Glutamatergic neuron (in vitro differentiated cells): ENCODE measurements at regions not wholly inside any gene's neighbourhood (a gene's known extent, or its start where the extent isn't known, plus 50 kb on each side); places are given as distances from the start of the nearest gene placed in this dataset.

Experiments
- DNase-seq: peaks from one replicate; pipeline ENCODE4 v3.0.0; 2022
- H3K27ac Mint-ChIP-seq: one replicate; pipeline ENCODE4 v1.8.0; 2020; ENCODE audit warnings: mild to moderate bottlenecking, mixed read lengths, inconsistent platforms; ENCODE audit not compliant: unreplicated experiment
- H3K27me3 Mint-ChIP-seq: one replicate; pipeline ENCODE4 v1.8.0; 2020; ENCODE audit warnings: mild to moderate bottlenecking, moderate library complexity, mixed read lengths, inconsistent platforms; ENCODE audit not compliant: unreplicated experiment
- H3K36me3 Mint-ChIP-seq: one replicate; pipeline ENCODE4 v1.8.0; 2020; ENCODE audit warnings: mild to moderate bottlenecking, mixed read lengths, inconsistent platforms; ENCODE audit not compliant: unreplicated experiment
- H3K4me1 Mint-ChIP-seq: one replicate; pipeline ENCODE4 v1.8.0; 2020; ENCODE audit warnings: mild to moderate bottlenecking, low read depth, mixed read lengths, inconsistent platforms; ENCODE audit not compliant: unreplicated experiment
- H3K4me3 Mint-ChIP-seq: one replicate; pipeline ENCODE4 v1.8.0; 2020; ENCODE audit warnings: mild to moderate bottlenecking, mixed read lengths, inconsistent platforms; ENCODE audit not compliant: unreplicated experiment
- H3K9me3 Mint-ChIP-seq: one replicate; pipeline ENCODE4 v1.8.0; 2020; ENCODE audit warnings: mild to moderate bottlenecking, moderate library complexity, mixed read lengths, inconsistent platforms; ENCODE audit not compliant: unreplicated experiment
- CTCF ChIP-seq: fragments of 200-600 bp; sonication (generic); IDR thresholded peaks from one replicate; pipeline ENCODE4 v1.5.0; 2021; ENCODE audit not compliant: partially characterized antibody, unreplicated experiment

GRCh38 chr7:54080525-54080924, 461.6 kb upstream of the VSTM2A start:
- Mint-ChIP-seq H3K27me3 (no peaks in the 10 kb centered on the region), H3K9me3 (no peaks in the 10 kb centered on the region), H3K4me1 (no peaks in the 10 kb centered on the region), H3K36me3 (no peaks in the 10 kb centered on the region), H3K27ac (no peak overlapping the region), H3K4me3 (no peak overlapping the region)
- no peak for DNase-seq
- no peak for TF ChIP-seq CTCF

GRCh38 chr7:54080971-54081370, 461.2 kb upstream of the VSTM2A start:
- no peaks in the 10 kb centered on the region for H3K27me3 Mint-ChIP-seq
- no peak for TF ChIP-seq CTCF

GRCh38 chr7:54084340-54084739, 457.8 kb upstream of the VSTM2A start:
- no peak for TF ChIP-seq CTCF
- no peaks in the 10 kb centered on the region for H3K27me3 Mint-ChIP-seq
- no peak overlapping the region for H3K27ac Mint-ChIP-seq
- H3K4me3 Mint-ChIP-seq = no peak overlapping the region
- no peaks in the 10 kb centered on the region for H3K4me1 Mint-ChIP-seq
- no peaks in the 10 kb centered on the region for H3K36me3 Mint-ChIP-seq
- no peak for DNase-seq
- no peaks in the 10 kb centered on the region for H3K9me3 Mint-ChIP-seq

More at GRCh38 chr7:54080971-54081370, 461.2 kb upstream of the VSTM2A start:
- Mint-ChIP-seq H3K27ac (no peak overlapping the region), H3K4me3 (no peak overlapping the region), H3K4me1 (no peaks in the 10 kb centered on the region), H3K9me3 (no peaks in the 10 kb centered on the region), H3K36me3 (no peaks in the 10 kb centered on the region)
- DNase-seq = no peak

- Mint-ChIP-seq H3K27ac (no peak overlapping the region), H3K4me3 (no peak overlapping the region), H3K4me1 (no peaks in the 10 kb centered on the region), H3K27me3 (no peaks in the 10 kb centered on the region), H3K36me3 (no peaks in the 10 kb centered on the region), H3K9me3 (no peaks in the 10 kb centered on the region)
- no peak for DNase-seq
- TF ChIP-seq CTCF = no peak
These were observed 451.4 kb upstream of the VSTM2A start for GRCh38 chr7:54090652-54091213.

- no peak for TF ChIP-seq CTCF
- no peak for DNase-seq
- Mint-ChIP-seq H3K27me3 (no peaks in the 10 kb centered on the region), H3K36me3 (no peaks in the 10 kb centered on the region), H3K4me3 (no peak overlapping the region), H3K4me1 (no peaks in the 10 kb centered on the region), H3K27ac (no peak overlapping the region), H3K9me3 (no peaks in the 10 kb centered on the region)
These were observed 450.9 kb upstream of the VSTM2A start for GRCh38 chr7:54091322-54091721.
